GM12892 (cell line): ENCODE measurements at regions not wholly inside any gene's neighbourhood (a gene's known extent, or its start where the extent isn't known, plus 50 kb on each side); places are given as distances from the start of the nearest gene placed in this dataset.

ENCODE experiments used
- POLR2A ChIP-seq: IDR thresholded peaks from 2 replicates; pipeline ENCODE4 v1.6.1; 2011; ENCODE audit warnings: low read depth, low read length, control low read depth
- POLR2AphosphoS5 ChIP-seq: IDR thresholded peaks from 2 replicates; pipeline ENCODE4 v1.6.1; 2011; ENCODE audit warnings: low read depth, low read length, control low read depth

DNA sequence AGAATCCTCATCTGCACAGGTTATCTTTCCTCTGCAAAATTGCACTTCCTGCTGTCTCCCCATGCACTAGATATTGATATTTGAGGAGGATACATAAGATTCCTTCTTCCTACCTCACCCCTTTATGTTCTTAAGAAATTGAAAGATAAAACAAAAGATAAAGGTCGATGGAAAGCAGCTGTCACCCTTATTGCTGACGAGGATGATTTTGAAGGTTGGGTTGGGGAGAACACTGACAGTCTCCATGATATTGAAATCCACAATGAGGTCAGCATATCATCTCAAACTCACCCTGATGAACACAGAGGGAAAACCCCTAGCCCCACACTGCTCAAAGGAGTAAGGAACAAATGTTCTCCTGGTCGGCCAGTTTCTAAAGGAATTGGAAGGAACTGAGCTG lies 110.6 kb upstream of the FUT9 start:
- TF ChIP-seq POLR2A = no peak
- no peak for TF ChIP-seq POLR2AphosphoS5
